Kidney (tissue), 13 donors: ENCODE measurements at regions not wholly inside any gene's neighbourhood (a gene's known extent, or its start where the extent isn't known, plus 50 kb on each side); places are given as distances from the start of the nearest gene placed in this dataset.
"Not testable (repeated sequence)": the region's sequence is repeated elsewhere in the genome, so short reads cannot be mapped to it uniquely, and the experiment has no call there.

Experiments used
- DNase-seq, 5 donors: peaks; one replicate each; pipeline ENCODE4 v3.0.0-alpha.2; 2013 to 2020
- FAIRE-seq: peaks from 2 replicates; lab custom pipeline; 2012; peaks lifted over from hg19 to GRCh38; lab: Jason Lieb, UNC
- H3K27ac ChIP-seq, 2 donors: one replicate each; pipeline ENCODE4 v1.7.0; 2013; ENCODE audit warnings: low read depth in 2 of 2, low read length in 2 of 2, inconsistent platforms in 1 of 2
- H3K27me3 ChIP-seq: one replicate; pipeline ENCODE4 v1.7.1; 2013; ENCODE audit warnings: low read length, inconsistent platforms; ENCODE audit not compliant: control insufficient read depth, insufficient read depth
- H3K36me3 ChIP-seq, 3 donors: one replicate each; pipeline versions ENCODE4 v1.7.0 to v1.7.1; 2013; ENCODE audit warnings: low read length in 3 of 3, control low read depth in 1 of 3, inconsistent platforms in 1 of 3; ENCODE audit not compliant: insufficient read depth in 3 of 3, control insufficient read depth in 2 of 3
- H3K4me1 ChIP-seq, 3 donors: one replicate each; pipeline versions ENCODE4 v1.7.0 to v1.7.1; 2013; ENCODE audit warnings: low read length in 3 of 3, inconsistent platforms in 1 of 3, low read depth in 1 of 3; ENCODE audit not compliant: control insufficient read depth in 2 of 3, insufficient read depth in 2 of 3
- H3K4me3 ChIP-seq, 3 donors: one replicate each; pipeline versions ENCODE4 v1.7.0 to v1.8.1; 2013; ENCODE audit warnings: low read length in 3 of 3, control low read depth in 1 of 3, inconsistent platforms in 1 of 3
- H3K9ac ChIP-seq, 3 donors: one replicate each; pipeline versions ENCODE4 v1.7.0 to v1.7.1; 2013; ENCODE audit warnings: low read length in 3 of 3, control low read depth in 1 of 3, inconsistent platforms in 1 of 3
- H3K9me3 ChIP-seq, 3 donors: one replicate each; pipeline versions ENCODE4 v1.7.0 to v1.7.1; 2013; ENCODE audit warnings: low read length in 3 of 3, control low read depth in 1 of 3, inconsistent platforms in 1 of 3; ENCODE audit not compliant: control insufficient read depth in 2 of 3, insufficient read depth in 1 of 3
- intact Hi-C: fragments of 100-400 bp; cut with DNase I; formaldehyde crosslinking; loops from one replicate; pipeline ENCODE4 v1.11.1; 2022
- TF ChIP-seq, protein P1 (sequence below): IDR thresholded peaks from 3 replicates; pipeline ENCODE4 v1.5.1; 2012; ENCODE audit warnings: mild to moderate bottlenecking, moderate library complexity, borderline replicate concordance; ENCODE audit not compliant: insufficient read depth; ENCODE audit errors: extremely low read depth
- donor health status: control.
- donor health status: control.
- donor health status: control.
- donor health status: control.
- donor health status: control.
- donor health status: DM: yes; HTN: yes; CAD: no.
- donor health status: Normal renal cell carcinoma (clear cell type).

DNA sequence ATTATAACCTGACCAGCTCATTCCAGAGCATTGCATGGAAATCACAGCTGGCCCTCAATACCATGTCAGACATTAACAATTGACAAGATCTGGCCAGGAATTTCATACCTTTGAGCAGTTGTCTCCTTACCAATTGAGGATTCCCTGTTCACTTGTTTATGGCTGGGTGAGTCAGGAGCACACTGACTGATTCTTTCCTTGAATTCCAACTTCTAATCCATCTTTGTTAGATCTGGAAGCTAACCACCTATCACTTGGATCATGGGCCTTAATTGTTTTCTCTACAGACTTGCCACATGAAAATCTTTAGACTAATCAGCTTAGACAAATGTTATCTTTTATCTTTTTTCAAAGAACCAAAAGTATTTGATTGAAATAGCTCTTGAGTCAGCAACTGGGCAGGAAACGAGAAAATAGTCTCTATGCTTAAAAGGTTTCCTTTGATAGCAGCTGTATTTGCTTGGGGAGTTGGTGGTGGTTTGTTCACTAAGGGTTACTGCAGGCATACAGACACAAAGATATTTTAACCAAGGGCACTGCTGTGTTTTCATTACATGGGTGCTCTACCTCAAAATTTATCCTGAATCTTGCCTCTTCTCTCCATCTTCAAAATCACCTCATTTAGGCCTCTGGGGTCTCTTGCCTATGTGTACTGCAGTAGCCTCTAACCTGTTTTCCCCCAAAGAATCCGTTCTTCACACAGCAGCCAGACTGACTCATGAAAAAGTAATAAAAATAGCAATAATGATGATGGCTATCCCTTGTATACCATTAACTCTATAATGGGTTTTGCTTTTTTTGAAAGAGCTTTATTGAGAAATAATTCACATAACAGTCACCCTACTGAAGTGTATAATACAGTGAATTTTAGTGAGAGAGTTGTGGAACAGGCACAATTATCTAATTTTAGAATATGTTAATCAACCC lies 197.0 kb upstream of the NMUR2 start:
- no peak for FAIRE-seq
- Histone ChIP-seq H3K36me3 (no peaks in the 10 kb centered on the region), H3K27me3 (no peaks in the 10 kb centered on the region), H3K4me1 (no peaks in the 10 kb centered on the region), H3K27ac (no peak overlapping the region), H3K9me3 (no peaks in the 10 kb centered on the region), H3K9ac (no peak overlapping the region), H3K4me3 (no peak overlapping the region)
- no peak for DNase-seq
- TF ChIP-seq, protein P1, sequence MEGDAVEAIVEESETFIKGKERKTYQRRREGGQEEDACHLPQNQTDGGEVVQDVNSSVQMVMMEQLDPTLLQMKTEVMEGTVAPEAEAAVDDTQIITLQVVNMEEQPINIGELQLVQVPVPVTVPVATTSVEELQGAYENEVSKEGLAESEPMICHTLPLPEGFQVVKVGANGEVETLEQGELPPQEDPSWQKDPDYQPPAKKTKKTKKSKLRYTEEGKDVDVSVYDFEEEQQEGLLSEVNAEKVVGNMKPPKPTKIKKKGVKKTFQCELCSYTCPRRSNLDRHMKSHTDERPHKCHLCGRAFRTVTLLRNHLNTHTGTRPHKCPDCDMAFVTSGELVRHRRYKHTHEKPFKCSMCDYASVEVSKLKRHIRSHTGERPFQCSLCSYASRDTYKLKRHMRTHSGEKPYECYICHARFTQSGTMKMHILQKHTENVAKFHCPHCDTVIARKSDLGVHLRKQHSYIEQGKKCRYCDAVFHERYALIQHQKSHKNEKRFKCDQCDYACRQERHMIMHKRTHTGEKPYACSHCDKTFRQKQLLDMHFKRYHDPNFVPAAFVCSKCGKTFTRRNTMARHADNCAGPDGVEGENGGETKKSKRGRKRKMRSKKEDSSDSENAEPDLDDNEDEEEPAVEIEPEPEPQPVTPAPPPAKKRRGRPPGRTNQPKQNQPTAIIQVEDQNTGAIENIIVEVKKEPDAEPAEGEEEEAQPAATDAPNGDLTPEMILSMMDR, result no peak
- intact Hi-C loops, result no loop called here

GRCh38 chr5:152606050-152606449 lies 201.0 kb upstream of the NMUR2 start:
- H3K36me3 ChIP-seq, H3K9me3 ChIP-seq, H3K27ac ChIP-seq, H3K4me3 ChIP-seq, FAIRE-seq, H3K4me1 ChIP-seq, DNase-seq, H3K27me3 ChIP-seq, H3K9ac ChIP-seq, intact Hi-C loops: not testable (repeated sequence)

GRCh38 chr5:152606776-152607364 lies 201.8 kb upstream of the NMUR2 start:
- Histone ChIP-seq H3K9me3 (no peaks in the 10 kb centered on the region), H3K4me3 (no peak overlapping the region), H3K27me3 (no peaks in the 10 kb centered on the region), H3K4me1 (no peaks in the 10 kb centered on the region), H3K36me3 (no peaks in the 10 kb centered on the region), H3K27ac (no peak overlapping the region), H3K9ac (no peak overlapping the region)
- TF ChIP-seq, protein P1, result no peak
- no peak for FAIRE-seq
- intact Hi-C loops, result no loop called here
- DNase-seq, result no peak

DNA sequence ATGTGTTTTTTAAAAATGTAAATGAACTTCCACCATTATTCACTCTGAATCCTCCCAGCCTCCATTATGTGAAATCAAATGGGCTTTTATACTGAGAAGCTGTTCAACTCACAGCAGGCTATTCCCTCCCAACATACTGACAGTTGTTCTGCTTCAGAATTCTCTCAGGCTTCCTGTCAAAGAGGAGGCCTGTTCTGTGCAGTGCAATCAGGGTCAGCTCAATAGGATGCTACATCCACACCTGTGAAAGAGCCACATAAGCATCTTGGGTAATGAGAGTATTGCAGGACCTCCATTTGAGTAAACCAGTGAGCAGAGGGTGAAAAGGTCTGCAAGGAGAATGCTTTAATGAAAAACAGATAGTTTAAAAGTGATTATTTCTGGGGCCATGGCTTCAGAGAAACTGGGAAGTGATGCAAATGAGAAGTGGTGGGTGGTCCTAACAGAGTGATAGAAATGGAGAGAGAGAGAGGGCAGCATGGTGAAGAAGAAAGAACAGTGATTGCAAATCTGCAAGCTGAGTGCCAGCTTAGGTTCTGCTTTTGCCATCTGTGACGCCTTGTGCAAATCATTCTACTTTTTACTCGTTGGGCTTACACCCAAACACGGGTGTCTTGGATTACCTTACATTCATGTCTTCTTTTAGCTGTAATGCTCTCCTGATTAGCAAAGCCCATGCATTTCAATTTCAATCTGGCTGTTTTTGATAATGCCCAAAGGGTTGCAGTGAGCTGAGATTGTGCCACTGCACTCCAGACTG lies 202.5 kb upstream of the NMUR2 start:
- Histone ChIP-seq H3K36me3 (no peaks in the 10 kb centered on the region), H3K27me3 (no peaks in the 10 kb centered on the region), H3K4me3 (no peak overlapping the region), H3K9ac (no peak overlapping the region), H3K27ac (no peak overlapping the region), H3K4me1 (no peaks in the 10 kb centered on the region), H3K9me3 (no peaks in the 10 kb centered on the region)
- intact Hi-C loops, result no loop called here
- DNase-seq, result no peak
- no peak for FAIRE-seq
- TF ChIP-seq, protein P1, result no peak
